HEK293T (cell line): ENCODE measurements at regions not wholly inside any gene's neighbourhood (a gene's known extent, or its start where the extent isn't known, plus 50 kb on each side); places are given as distances from the start of the nearest gene placed in this dataset.

Source experiments
- ELF4 ChIP-seq: fragments of 450-650 bp; IDR thresholded peaks from 2 replicates; pipeline ENCODE4 v1.6.1; 2017; ENCODE audit warnings: antibody characterized with exemption
- FOXK2 ChIP-seq: fragments of 450-650 bp; IDR thresholded peaks from 2 replicates; pipeline ENCODE4 v1.6.1; 2016; ENCODE audit warnings: mild to moderate bottlenecking
- FOXM1 ChIP-seq: fragments of 450-650 bp; IDR thresholded peaks from 2 replicates; pipeline ENCODE4 v1.6.1; 2017; ENCODE audit warnings: mild to moderate bottlenecking, borderline replicate concordance
- L3MBTL2 ChIP-seq: fragments of 450-650 bp; conservative IDR thresholded peaks from 2 replicates; pipeline ENCODE4 v1.6.1; 2016; ENCODE audit warnings: mild to moderate bottlenecking
- NFRKB ChIP-seq: fragments of 450-650 bp; IDR thresholded peaks from 2 replicates; pipeline ENCODE4 v1.6.1; 2016; ENCODE audit warnings: mild to moderate bottlenecking, moderate library complexity
- TARDBP ChIP-seq: fragments of 450-650 bp; IDR thresholded peaks from 2 replicates; pipeline ENCODE4 v1.6.1; 2016
- TF ChIP-seq, protein P1 (sequence below): fragments of 450-650 bp; IDR thresholded peaks from 2 replicates; pipeline ENCODE4 v1.6.1; 2016

DNA sequence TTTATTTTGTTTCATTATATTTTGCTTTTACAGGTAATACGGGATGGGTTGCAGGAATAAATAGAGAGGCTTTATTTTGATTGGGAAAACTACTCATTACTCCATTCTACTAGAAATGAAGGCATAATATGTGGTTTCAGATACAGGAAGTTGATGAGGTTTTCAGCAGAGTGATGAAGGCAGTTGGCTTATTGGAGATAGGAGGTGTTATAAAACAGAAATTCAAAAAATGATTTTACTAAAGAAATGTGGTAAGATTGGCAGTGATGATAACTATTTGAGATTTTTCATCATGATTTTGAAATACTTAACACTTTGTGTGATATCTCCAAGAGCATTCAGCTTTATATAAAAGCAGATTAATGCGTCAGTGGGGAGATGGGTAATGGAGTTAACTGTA, 1445.7 kb upstream of the CADM2 start:
- no peak for TF ChIP-seq TARDBP
- TF ChIP-seq NFRKB = no peak
- TF ChIP-seq FOXM1 = no peak
- TF ChIP-seq FOXK2 = no peak
- no peak for TF ChIP-seq L3MBTL2
- no peak for TF ChIP-seq ELF4
- TF ChIP-seq, protein P1, sequence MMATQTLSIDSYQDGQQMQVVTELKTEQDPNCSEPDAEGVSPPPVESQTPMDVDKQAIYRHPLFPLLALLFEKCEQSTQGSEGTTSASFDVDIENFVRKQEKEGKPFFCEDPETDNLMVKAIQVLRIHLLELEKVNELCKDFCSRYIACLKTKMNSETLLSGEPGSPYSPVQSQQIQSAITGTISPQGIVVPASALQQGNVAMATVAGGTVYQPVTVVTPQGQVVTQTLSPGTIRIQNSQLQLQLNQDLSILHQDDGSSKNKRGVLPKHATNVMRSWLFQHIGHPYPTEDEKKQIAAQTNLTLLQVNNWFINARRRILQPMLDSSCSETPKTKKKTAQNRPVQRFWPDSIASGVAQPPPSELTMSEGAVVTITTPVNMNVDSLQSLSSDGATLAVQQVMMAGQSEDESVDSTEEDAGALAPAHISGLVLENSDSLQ = no peak
